ENCODE measurements at regions not wholly inside any gene's neighbourhood (a gene's known extent, or its start where the extent isn't known, plus 50 kb on each side); places are given as distances from the start of the nearest gene placed in this dataset.
"Not testable (repeated sequence)": the region's sequence is repeated elsewhere in the genome, so short reads cannot be mapped to it uniquely, and the experiment has no call there.

DNA sequence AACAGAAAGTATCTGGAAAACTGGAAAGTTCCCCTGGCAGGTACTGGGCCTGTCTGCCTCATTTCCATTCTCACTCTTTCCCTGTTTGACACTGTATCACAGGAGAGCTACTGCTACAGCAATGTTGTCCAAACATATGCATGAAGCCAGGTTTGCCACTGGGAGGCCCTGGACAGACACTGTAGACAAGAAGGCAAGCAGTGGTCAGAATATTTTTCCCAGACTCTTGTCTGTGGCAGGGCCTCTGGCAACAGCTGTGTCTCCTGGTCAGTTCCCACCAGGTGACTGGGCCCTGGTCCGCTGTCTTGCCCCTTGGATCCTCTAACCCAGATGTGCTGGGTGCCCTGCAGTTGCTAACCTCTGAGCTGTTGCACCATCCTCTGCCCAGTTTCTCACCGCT lies 178.9 kb upstream of the FANCL start:
- ATAC-seq (no peak), DNase-seq (ENCODE audit: low spot score) (no peak)

- ATAC-seq = no peak
- DNase-seq (ENCODE audit: low spot score) = no peak
Measured at GRCh38 chr2:58416696-58417095, 175.6 kb upstream of the FANCL start.

- no peak for DNase-seq (ENCODE audit: low spot score)
- no peak for ATAC-seq
Measured at GRCh38 chr2:58414506-58414905, 173.4 kb upstream of the FANCL start.

DNA sequence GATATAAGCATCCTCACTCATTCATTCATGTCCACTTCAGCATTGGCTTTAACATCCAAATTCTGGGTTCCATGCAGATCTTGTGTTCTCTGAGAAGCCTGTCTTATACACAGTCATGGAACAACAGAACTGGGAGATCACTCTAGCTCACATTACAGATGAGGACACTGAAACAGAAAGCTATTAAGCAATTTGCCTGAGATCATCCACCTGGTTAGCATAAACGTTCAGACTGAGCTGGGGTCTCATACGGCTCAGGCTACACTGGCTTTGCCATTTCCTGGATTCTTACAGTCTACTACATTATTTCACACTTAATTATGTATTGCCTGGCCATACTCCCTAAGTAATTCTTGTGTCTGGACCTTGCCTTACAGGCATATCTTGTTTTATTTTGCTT lies 169.4 kb upstream of the FANCL start:
- no peak for DNase-seq (ENCODE audit: low spot score)
- no peak for ATAC-seq

DNA sequence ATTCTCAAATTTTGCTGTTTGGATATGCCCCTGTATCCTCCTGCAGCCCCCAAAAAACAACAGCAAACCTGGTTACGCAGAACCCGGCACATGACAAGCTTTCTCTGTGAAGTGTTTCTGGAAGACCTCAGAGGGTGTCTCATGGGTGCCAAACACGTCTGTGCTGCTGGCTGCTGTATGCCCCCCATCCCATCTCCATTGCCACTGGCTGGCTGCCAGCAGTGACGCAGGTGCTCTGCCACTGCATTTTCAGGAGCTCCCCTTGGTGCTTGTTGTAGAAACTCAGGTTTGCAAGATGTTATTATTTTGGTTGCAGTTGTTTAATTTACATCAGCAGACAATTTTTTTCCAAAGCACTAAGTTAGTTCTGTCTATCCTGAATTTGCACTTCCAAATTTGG lies 166.4 kb upstream of the FANCL start:
- ATAC-seq = no peak
- DNase-seq (ENCODE audit: low spot score) = no peak

GRCh38 chr2:58405341-58405740 lies 164.2 kb upstream of the FANCL start:
- no peak for DNase-seq (ENCODE audit: low spot score)
- no peak for ATAC-seq

- DNase-seq (ENCODE audit: low spot score) (no peak), ATAC-seq (no peak)
Measured at GRCh38 chr2:58401936-58402335, 160.8 kb upstream of the FANCL start.

GRCh38 chr2:58398406-58398805 lies 157.3 kb upstream of the FANCL start:
- DNase-seq (ENCODE audit: low spot score) (no peak), ATAC-seq (no peak)

DNA sequence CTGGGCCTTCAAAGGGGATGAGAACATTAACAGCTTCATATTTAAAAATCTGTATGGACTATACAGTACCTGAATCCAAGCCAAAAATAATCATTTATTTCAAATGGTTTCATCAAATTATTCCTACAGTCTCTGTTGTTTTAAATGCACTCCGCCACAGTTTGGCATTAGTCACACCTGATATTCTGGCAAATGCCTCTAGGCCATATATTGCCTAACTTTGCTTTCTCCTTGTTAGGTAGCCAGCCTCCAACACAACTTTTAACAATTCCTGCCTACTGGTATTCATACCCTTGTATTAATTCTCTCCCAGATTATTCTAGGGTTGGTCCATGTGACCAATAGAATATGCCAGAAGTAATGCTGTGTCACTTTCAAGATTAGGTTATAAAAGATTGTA lies 146.6 kb upstream of the FANCL start:
- DNase-seq (ENCODE audit: low spot score) (no peak), ATAC-seq (no peak)

- not testable (repeated sequence) for DNase-seq (ENCODE audit: low spot score); ATAC-seq
Measured at GRCh38 chr2:58386904-58387303, 145.8 kb upstream of the FANCL start.

DNA sequence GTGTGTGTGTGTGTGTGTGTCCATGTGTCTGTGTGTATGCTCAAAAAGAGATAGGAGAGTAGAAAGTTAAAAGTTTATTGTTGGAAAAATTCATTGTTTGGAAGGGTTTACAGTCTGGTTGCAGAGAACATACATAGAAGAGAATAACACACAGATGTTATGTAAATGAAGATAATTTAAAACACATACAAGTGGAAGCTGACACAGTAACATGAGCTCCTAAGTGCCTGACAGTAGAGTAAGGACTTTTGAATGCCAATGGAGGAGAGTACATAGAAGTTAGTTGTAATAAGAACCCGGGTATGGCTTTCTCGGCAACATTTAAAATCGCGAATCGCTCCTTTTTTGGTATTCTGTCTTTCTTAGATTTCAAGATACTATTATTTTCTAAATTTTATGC lies 137.0 kb upstream of the FANCL start:
- no peak for ATAC-seq

GRCh38 chr2:58377181-58377580 lies 136.1 kb upstream of the FANCL start:
- ATAC-seq = no peak
- DNase-seq (ENCODE audit: low spot score) = no peak

More for the DNA sequence above, 137.0 kb upstream of the FANCL start:
- no peak for DNase-seq (ENCODE audit: low spot score)

DNA sequence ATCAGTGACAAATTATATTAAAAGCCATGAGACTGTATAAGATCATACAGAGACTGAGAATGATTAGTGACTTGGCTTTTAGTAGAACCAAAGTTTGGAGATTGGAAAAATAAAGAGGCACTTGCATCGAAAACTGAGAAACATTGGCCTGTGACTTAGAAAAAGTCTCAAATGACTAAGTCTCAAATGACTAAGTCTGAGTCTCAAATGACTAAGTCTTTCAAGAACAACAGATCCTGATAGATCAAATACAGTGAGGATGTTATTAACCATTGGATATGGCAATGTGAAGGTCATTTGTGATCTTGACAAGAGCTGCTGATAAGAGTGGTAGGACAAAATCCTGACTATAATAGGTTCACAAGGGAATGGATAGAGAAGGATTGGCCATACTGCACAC lies 135.5 kb upstream of the FANCL start:
- DNase-seq (ENCODE audit: low spot score) = no peak
- ATAC-seq = no peak

DNA sequence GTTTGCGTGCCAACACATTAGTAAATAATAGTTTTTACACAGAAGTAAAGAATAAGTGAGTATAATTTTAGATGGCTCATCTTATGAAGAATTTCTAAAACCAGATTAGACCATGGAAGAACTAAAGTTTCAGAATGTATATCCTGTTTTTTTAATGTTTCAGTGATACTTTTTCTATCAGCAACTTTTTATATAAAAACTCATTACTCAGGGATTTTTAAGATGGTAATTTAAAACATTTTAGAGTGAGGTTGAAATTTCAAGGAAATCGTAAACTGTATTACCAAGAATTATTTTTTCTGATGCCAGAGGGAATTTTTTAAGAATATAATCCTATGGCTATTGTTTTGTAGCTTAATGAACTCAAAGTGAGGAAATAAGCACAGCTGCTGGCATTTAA lies 128.5 kb upstream of the FANCL start:
- DNase-seq (ENCODE audit: low spot score) = no peak
- no peak for ATAC-seq

DNA sequence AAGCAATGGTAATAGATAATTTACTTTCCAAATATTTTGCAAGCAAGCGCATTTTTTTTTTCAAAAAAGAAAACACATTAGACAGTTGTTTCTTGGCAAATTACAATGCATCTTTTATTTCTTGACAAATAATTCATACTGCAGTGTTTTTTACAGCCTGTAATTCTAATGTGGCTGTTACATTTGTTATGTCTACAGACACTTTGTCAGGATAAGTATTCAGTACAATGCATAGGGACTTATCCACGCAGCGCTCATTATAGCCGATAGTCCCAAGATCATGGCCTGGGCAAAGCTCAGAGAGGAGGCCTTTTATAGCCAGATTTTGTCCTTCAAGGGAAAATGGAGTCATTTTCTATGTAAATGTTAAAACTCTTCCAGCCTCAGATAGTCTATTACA lies 123.0 kb upstream of the FANCL start:
- DNase-seq (ENCODE audit: low spot score) (no peak), ATAC-seq (no peak)

DNA sequence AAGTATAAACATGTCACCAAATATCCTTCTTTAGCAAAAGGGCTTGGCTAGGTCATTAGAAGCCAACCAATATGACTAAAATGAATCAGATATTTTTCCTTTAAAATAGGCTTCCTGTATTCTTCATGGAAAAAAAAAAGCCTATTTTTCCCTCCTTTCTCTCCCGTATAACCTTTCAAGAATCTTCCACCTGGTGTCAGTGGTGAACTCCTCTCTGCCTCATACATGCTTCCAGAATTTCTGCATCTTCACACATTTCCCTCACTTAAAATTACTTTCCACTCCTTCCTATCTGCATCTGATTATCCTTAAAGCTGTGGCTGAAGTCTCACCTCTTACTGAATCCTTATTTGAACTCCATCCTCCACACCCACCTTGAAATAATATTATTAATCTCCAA lies 116.9 kb upstream of the FANCL start:
- DNase-seq (ENCODE audit: low spot score) (no peak), ATAC-seq (no peak)

GRCh38 chr2:58357521-58357920 lies 116.4 kb upstream of the FANCL start:
- ATAC-seq = no peak

GRCh38 chr2:58354230-58354629 lies 113.1 kb upstream of the FANCL start:
- ATAC-seq (no peak), DNase-seq (ENCODE audit: low spot score) (no peak)

More at GRCh38 chr2:58357521-58357920, 116.4 kb upstream of the FANCL start:
- DNase-seq (ENCODE audit: low spot score) = no peak

- ATAC-seq (no peak), DNase-seq (ENCODE audit: low spot score) (no peak)
Measured at GRCh38 chr2:58350484-58350883, 109.4 kb upstream of the FANCL start.

DNA sequence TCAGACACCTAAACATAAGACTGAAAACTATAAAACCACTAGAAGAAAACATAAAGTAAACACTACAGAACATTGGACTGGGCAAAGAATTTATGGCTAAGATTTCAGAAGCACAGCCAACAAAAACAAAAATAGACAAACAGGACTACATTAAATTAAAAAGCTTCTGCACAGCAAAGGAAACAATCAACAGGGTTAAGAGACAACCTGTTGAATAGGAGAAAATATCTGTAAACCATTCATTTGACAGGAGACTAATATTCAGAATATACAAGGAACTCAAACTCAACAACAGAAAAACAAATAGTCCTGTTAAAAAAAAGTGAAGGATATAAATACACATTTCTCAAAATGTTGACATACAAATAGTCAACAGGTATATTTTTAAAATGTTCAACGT lies 106.7 kb upstream of the FANCL start:
- DNase-seq (ENCODE audit: low spot score) = no peak
- no peak for ATAC-seq

DNA sequence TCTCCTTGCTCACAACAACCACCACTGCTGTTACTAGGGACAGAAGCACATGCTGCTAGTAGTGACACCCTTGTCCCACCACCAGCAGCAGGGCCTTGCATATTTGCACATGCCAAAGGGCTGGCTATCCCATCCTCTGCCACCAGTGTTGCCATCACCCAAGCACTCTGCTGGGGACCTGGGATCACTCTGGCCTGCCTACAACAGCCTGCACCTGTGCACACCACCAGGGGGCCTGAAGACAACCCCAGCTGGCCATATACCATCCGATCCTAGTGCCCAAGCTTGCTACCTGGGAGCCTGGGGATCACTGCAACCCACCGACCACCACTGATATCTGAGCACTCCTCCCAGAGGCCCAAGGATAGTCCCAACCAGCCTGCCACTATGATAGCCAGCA lies 99.9 kb upstream of the FANCL start:
- ATAC-seq = no peak

DNA sequence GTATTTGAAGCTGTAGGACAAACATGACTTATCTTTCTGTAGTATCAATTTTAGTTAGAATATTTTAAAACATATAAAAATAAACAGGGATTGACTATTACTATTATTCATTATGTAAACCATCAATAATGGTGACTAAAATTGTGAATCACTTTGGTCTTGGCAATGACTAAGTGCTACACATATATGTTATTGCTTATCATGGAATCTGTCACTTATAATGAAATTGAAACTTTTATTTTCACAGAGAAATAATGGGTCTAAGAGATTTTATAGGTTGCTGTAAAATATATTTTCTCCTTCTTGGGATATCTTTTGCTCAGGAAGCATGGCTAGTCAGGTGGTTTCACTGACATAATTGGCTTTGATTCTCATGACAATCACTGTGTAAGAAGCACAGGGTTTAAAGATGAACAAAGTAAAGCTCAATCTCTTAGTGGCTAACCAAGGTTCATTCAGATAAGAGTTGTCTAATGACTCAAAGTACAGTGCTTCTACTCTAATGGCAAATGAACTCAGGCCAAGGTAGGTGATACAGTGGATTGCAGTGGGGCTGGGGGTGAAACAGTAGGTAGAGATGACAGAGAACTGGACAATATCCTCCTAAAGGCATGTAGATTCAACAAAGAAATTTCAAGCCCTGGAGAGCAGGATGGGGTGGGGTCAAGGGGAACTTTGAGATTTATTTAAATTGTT lies 98.6 kb upstream of the FANCL start:
- no peak for DNase-seq (ENCODE audit: low spot score)
- ATAC-seq = no peak

More for the DNA sequence above, 99.9 kb upstream of the FANCL start:
- no peak for DNase-seq (ENCODE audit: low spot score)

DNA sequence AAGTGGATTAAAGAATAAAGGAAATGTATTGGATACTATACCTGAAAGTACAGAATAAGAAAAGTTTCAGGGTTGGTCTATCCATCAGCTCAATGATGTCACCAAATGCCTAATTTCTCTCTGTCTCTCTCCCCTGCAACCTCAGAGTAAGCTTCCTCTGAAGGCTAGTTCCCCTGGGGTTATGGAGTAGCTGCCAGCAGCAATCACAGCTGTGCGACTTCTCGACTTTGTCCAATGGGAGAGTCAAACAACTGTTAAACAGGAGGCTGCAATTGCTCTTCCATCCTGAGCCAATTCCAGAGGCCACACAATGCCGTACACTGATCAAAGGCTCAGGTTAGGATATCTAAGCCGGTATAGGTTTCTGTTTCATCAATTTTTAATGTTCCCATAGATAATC lies 95.3 kb upstream of the FANCL start:
- ATAC-seq (no peak), DNase-seq (ENCODE audit: low spot score) (no peak)

Measured in left lobe of liver (tissue), 2 donors.